Keratinocyte (primary cell): ENCODE measurements at regions not wholly inside any gene's neighbourhood (a gene's known extent, or its start where the extent isn't known, plus 50 kb on each side); places are given as distances from the start of the nearest gene placed in this dataset.

Experiments
- CTCF ChIP-seq, 3 experiments: IDR thresholded peaks in 1 of 3; conservative IDR thresholded peaks in 1 of 3; optimal IDR thresholded peaks in 1 of 3; 2 replicates in 2 of 3; 3 replicates in 1 of 3; pipeline versions ENCODE3 to v1.5.1; 2011; ENCODE audit warnings: low read length in 3 of 3, mild to moderate bottlenecking in 3 of 3, moderate library complexity in 2 of 3, control low read depth in 1 of 3, inconsistent platforms in 1 of 3; ENCODE audit not compliant: insufficient read depth in 2 of 3; ENCODE audit errors: extremely low read depth in 1 of 3
- EZH2 ChIP-seq: IDR thresholded peaks from one replicate; pipeline ENCODE4 v1.6.1; 2012; ENCODE audit warnings: inconsistent platforms, mild to moderate bottlenecking, low read length, moderate library complexity

GRCh38 chr7:22604246-22604645 is 104.3 kb upstream of the STEAP1B start:
- no peak for TF ChIP-seq EZH2
- no peak for TF ChIP-seq CTCF (optimal IDR thresholded peaks at IDR 0.05 in 1 of 3, IDR thresholded peaks at IDR 0.05 in 1 of 3, conservative IDR thresholded peaks at IDR 0.05 in 1 of 3; ENCODE audit: extremely low read depth in 1 of 3, insufficient read depth in 2 of 3, low read length in 3 of 3)
